AG04450 (cell line): ENCODE measurements at regions not wholly inside any gene's neighbourhood (a gene's known extent, or its start where the extent isn't known, plus 50 kb on each side); places are given as distances from the start of the nearest gene placed in this dataset.

Source experiments
- CTCF ChIA-PET: fragments of 300-600, 350-600 bp; formaldehyde crosslinking; extraction: SDS; loops from one replicate; lab custom pipeline; 2022; ENCODE audit warnings: antibody characterized with exemption, inconsistent platforms; lab: Charles Lee
- POLR2A ChIA-PET: fragments of 350-600 bp; formaldehyde crosslinking; extraction: SDS; loops from one replicate; lab custom pipeline; 2021; ENCODE audit warnings: antibody characterized with exemption, inconsistent platforms; lab: Yijun Ruan, JAX
- DNase-seq: peaks from one replicate; pipeline ENCODE4 v3.0.0-alpha.2; 2011; ENCODE audit warnings: low read depth, low spot score
- H3K27ac ChIP-seq: one replicate; pipeline ENCODE4 v1.5.1; 2012; ENCODE audit warnings: low read depth, low read length, control low read depth
- H3K27me3 ChIP-seq: one replicate; pipeline ENCODE4 v1.6.0; 2012; ENCODE audit warnings: low read length; ENCODE audit not compliant: control insufficient read depth, insufficient read depth
- H3K4me3 ChIP-seq: 2 replicates; pipeline ENCODE4 v1.5.1; 2011; ENCODE audit warnings: mild to moderate bottlenecking, low read depth, low read length, control low read depth
- H3K9me3 ChIP-seq: 2 replicates; pipeline ENCODE4 v1.5.1; 2012; ENCODE audit warnings: low read length; ENCODE audit not compliant: control insufficient read depth, insufficient read depth
- TF ChIP-seq, protein P1 (sequence below): IDR thresholded peaks from 2 replicates; pipeline ENCODE4 v1.5.1; 2011; ENCODE audit warnings: low read depth, low read length, control low read depth, inconsistent platforms

DNA sequence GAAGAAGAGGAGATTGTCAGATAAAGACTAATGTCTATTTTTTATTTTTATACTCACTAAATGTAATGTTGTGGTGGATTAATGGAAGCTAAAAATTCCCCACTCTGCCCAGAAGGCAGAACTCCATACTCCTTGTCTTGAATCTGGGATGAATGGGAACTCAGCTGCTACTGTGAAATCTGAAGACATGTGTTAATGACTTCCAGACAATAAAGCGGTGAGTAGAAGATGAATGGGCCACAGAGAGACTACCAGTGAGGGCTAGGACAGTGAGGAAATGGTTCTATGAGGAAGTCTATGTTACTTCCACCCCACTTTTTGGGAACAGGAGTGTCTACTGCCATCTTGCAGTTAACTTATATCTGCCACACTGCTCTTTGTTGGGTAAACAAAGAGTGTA is 726.9 kb downstream of the CDH8 start:
- Histone ChIP-seq H3K4me3 (no peak overlapping the region), H3K9me3 (peaks cover 9% of the 10 kb centered on the region), H3K27ac (no peak overlapping the region), H3K27me3 (no peaks in the 10 kb centered on the region)
- CTCF ChIA-PET, result no interaction called here
- no peak for DNase-seq
- POLR2A ChIA-PET, result no interaction called here
- TF ChIP-seq, protein P1, sequence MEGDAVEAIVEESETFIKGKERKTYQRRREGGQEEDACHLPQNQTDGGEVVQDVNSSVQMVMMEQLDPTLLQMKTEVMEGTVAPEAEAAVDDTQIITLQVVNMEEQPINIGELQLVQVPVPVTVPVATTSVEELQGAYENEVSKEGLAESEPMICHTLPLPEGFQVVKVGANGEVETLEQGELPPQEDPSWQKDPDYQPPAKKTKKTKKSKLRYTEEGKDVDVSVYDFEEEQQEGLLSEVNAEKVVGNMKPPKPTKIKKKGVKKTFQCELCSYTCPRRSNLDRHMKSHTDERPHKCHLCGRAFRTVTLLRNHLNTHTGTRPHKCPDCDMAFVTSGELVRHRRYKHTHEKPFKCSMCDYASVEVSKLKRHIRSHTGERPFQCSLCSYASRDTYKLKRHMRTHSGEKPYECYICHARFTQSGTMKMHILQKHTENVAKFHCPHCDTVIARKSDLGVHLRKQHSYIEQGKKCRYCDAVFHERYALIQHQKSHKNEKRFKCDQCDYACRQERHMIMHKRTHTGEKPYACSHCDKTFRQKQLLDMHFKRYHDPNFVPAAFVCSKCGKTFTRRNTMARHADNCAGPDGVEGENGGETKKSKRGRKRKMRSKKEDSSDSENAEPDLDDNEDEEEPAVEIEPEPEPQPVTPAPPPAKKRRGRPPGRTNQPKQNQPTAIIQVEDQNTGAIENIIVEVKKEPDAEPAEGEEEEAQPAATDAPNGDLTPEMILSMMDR, result no peak

DNA sequence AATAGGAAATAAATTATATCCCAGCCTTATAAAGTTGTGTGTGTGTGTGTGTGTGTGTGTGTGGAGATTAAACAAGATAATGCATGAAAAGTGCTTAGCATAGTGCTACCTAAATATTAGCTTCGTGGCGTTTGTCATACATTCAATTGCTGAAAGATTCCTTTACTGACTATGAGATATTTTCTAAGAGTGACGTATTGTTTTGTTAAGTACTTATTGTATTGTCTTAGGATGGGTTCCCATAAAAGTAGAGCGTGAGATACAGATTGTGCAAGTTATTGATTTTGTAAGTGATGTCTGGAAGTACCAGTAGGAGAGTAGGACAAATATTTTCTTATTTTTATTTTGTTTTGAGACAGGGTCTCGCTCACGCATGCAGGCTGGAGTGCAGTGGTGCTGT is 730.0 kb downstream of the CDH8 start:
- POLR2A ChIA-PET, result no interaction called here
- Histone ChIP-seq H3K9me3 (peaks cover 12% of the 10 kb centered on the region), H3K27ac (no peak overlapping the region), H3K27me3 (no peaks in the 10 kb centered on the region), H3K4me3 (no peak overlapping the region)
- TF ChIP-seq, protein P1, result no peak
- CTCF ChIA-PET, result no interaction called here
- DNase-seq, result no peak

DNA sequence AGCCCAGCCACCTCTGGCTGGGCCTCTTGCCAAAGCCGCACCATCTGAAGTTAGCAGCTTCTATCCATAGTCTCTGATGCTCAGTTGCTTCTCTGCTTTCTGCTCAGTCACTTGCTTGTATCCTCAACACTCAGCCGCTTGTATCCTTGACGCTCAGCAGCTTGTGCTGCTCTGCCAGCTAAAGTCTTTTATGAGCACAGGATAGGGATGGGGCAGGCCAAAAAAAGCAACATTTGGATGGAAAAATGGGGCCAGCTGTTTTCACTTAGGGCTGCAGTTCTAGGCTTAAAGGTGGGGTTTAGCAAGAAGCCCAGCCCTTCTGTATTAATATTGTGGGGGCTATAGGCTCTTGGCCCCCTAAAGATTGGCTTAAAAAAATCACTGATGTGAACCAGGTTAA is 739.4 kb downstream of the CDH8 start:
- Histone ChIP-seq H3K4me3 (no peak overlapping the region), H3K27ac (no peak overlapping the region), H3K27me3 (no peaks in the 10 kb centered on the region), H3K9me3 (peaks cover 23% of the 10 kb centered on the region)
- no peak for DNase-seq
- ChIA-PET CTCF (no interaction called here), POLR2A (no interaction called here)
- TF ChIP-seq, protein P1, result no peak

DNA sequence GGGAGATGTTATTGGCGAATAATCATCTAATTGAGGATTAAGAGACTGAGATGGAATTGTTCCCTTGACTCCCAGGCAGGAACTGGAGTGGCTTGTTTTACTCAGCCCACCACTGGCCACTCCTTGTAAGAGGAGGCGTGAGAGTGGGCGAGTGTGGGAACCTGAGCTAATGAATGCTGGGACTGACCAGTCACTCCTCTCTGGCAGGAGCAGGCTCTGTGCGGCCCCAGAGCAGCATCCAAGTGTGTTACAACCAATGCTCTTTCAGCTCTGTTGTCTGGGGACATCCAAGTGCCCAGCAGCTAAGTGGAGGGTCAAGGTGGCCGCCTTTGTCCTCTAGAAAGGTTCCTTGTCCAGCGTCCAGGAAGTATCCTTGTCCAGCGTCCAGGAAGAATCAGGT is 739.9 kb downstream of the CDH8 start:
- no peak for DNase-seq
- Histone ChIP-seq H3K4me3 (no peak overlapping the region), H3K27me3 (no peaks in the 10 kb centered on the region), H3K9me3 (peaks cover 23% of the 10 kb centered on the region), H3K27ac (no peak overlapping the region)
- POLR2A ChIA-PET, result no interaction called here
- CTCF ChIA-PET, result no interaction called here
- TF ChIP-seq, protein P1, result no peak

DNA sequence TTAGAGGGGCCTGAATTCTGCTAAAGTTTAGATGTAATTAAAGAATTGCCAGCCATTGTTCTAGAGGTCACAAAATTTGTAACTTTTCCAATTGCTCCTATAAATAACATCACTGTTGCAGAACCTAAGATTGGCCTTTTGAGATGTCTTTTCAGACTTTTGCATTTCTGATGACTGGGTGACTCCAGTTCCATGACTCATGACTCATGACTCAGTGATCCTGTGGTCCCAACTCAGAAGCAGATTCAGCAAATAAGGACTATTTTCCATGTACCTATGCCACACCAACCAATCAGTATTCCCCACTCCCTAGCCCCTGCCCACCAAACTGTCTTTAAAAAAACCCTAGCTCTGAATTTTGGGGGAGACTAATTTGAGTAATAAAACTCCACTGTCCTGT is 740.9 kb downstream of the CDH8 start:
- no peak overlapping the region for H3K4me3 ChIP-seq
- no peaks in the 10 kb centered on the region for H3K27me3 ChIP-seq
- H3K9me3 ChIP-seq, result peaks cover 23% of the 10 kb centered on the region
- CTCF ChIA-PET, result no interaction called here
- POLR2A ChIA-PET, result no interaction called here
- TF ChIP-seq, protein P1, result no peak
- no peak overlapping the region for H3K27ac ChIP-seq
- DNase-seq, result no peak
